ENCODE measurements at regions not wholly inside any gene's neighbourhood (a gene's known extent, or its start where the extent isn't known, plus 50 kb on each side); places are given as distances from the start of the nearest gene placed in this dataset.

DNA sequence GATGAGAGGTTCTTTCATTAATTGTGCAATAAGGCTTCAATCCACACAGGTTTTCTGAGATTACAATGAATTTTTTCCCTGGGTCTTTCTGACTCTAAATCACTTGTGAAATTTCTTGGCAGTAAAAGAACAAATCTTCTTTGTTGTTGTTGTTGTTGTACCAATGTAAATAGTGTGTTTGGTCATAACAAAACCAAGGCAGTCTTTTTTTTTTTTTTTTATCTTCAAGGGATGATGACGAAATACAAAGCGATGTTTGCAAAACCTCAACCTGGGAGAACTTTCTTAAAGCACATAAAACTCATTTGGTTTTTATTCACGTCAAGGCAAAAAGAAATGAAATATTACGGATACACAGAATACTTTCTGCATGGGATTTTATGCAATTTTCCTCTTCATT lies 462.0 kb downstream of the LIG4 start:
- TF ChIP-seq, protein P1, sequence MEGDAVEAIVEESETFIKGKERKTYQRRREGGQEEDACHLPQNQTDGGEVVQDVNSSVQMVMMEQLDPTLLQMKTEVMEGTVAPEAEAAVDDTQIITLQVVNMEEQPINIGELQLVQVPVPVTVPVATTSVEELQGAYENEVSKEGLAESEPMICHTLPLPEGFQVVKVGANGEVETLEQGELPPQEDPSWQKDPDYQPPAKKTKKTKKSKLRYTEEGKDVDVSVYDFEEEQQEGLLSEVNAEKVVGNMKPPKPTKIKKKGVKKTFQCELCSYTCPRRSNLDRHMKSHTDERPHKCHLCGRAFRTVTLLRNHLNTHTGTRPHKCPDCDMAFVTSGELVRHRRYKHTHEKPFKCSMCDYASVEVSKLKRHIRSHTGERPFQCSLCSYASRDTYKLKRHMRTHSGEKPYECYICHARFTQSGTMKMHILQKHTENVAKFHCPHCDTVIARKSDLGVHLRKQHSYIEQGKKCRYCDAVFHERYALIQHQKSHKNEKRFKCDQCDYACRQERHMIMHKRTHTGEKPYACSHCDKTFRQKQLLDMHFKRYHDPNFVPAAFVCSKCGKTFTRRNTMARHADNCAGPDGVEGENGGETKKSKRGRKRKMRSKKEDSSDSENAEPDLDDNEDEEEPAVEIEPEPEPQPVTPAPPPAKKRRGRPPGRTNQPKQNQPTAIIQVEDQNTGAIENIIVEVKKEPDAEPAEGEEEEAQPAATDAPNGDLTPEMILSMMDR (IDR thresholded peaks at IDR 0.05; ENCODE audit: insufficient read depth, low read depth, low read length), result no peak
- TF ChIP-seq EZH2 (IDR thresholded peaks at IDR 0.05; ENCODE audit: insufficient read depth, low read length), result no peak

Measured in astrocyte (in vitro differentiated cells and primary cell).